Coronary artery (tissue), 2 donors: ENCODE measurements at regions not wholly inside any gene's neighbourhood (a gene's known extent, or its start where the extent isn't known, plus 50 kb on each side); places are given as distances from the start of the nearest gene placed in this dataset.

Experiments
- DNase-seq: peaks from one replicate; pipeline ENCODE4 v3.0.0-alpha.2; 2017; ENCODE audit warnings: low spot score
- H3K27ac ChIP-seq, 2 donors: fragments of 200-600 bp; sonication (generic); one replicate each; pipeline ENCODE4 v1.5.1; 2016 to 2019
- H3K4me3 ChIP-seq: fragments of 200-600 bp; sonication (generic); 2 replicates; pipeline ENCODE4 v1.5.1; 2016; ENCODE audit warnings: mild to moderate bottlenecking, moderate library complexity
- TF ChIP-seq, protein P1 (sequence below): fragments of 200-600 bp; sonication (generic); IDR thresholded peaks from one replicate; pipeline ENCODE4 v1.5.1; 2019; ENCODE audit warnings: antibody characterized with exemption

GRCh38 chr18:39596891-39597290, 2031.3 kb upstream of the CELF4 start:
- Histone ChIP-seq H3K4me3 (no peak overlapping the region), H3K27ac (no peak overlapping the region)
- DNase-seq: no peak
- TF ChIP-seq, protein P1, sequence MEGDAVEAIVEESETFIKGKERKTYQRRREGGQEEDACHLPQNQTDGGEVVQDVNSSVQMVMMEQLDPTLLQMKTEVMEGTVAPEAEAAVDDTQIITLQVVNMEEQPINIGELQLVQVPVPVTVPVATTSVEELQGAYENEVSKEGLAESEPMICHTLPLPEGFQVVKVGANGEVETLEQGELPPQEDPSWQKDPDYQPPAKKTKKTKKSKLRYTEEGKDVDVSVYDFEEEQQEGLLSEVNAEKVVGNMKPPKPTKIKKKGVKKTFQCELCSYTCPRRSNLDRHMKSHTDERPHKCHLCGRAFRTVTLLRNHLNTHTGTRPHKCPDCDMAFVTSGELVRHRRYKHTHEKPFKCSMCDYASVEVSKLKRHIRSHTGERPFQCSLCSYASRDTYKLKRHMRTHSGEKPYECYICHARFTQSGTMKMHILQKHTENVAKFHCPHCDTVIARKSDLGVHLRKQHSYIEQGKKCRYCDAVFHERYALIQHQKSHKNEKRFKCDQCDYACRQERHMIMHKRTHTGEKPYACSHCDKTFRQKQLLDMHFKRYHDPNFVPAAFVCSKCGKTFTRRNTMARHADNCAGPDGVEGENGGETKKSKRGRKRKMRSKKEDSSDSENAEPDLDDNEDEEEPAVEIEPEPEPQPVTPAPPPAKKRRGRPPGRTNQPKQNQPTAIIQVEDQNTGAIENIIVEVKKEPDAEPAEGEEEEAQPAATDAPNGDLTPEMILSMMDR: no peak

- H3K4me3 ChIP-seq: no peak overlapping the region
- H3K27ac ChIP-seq: no peak overlapping the region
- DNase-seq: no peak
- TF ChIP-seq, protein P1: no peak
Measured at GRCh38 chr18:39596221-39596620, 2030.6 kb upstream of the CELF4 start.

DNA sequence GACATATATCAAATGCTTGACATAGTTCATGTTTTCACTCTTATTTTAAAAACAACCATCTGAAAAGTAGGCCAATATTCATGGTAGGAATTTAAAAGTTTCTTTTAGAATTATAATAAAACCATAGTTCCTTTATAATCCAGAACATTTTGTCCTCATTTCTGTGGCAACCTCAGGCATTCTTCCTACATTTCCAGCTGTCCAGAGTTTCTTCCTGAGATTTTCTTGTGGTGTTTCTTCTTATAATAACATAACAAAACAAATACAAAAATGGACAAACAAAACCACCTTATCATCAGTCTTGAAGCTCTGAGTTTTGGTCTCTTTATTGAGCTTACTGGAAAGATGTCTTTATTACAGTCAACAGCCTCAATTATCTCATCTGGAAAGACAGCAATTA, 2028.6 kb upstream of the CELF4 start:
- no peak for DNase-seq
- Histone ChIP-seq H3K27ac (no peak overlapping the region), H3K4me3 (no peak overlapping the region)
- TF ChIP-seq, protein P1: no peak

- DNase-seq: no peak
- H3K27ac ChIP-seq: no peak overlapping the region
- no peak overlapping the region for H3K4me3 ChIP-seq
- TF ChIP-seq, protein P1: no peak
Measured at GRCh38 chr18:39591649-39592048, 2026.1 kb upstream of the CELF4 start.

GRCh38 chr18:39589496-39589895, 2023.9 kb upstream of the CELF4 start:
- Histone ChIP-seq H3K27ac (no peak overlapping the region), H3K4me3 (no peak overlapping the region)
- TF ChIP-seq, protein P1: no peak
- DNase-seq: no peak

- TF ChIP-seq, protein P1: no peak
- H3K4me3 ChIP-seq: no peak overlapping the region
- H3K27ac ChIP-seq: no peak overlapping the region
- no peak for DNase-seq
Measured at GRCh38 chr18:39587586-39587985, 2022.0 kb upstream of the CELF4 start.

- TF ChIP-seq, protein P1: no peak
- no peak overlapping the region for H3K27ac ChIP-seq
- no peak for DNase-seq
- no peak overlapping the region for H3K4me3 ChIP-seq
Measured at GRCh38 chr18:39586741-39587140, 2021.1 kb upstream of the CELF4 start.
